ENCODE measurements at regions not wholly inside any gene's neighbourhood (a gene's known extent, or its start where the extent isn't known, plus 50 kb on each side); places are given as distances from the start of the nearest gene placed in this dataset.

DNA sequence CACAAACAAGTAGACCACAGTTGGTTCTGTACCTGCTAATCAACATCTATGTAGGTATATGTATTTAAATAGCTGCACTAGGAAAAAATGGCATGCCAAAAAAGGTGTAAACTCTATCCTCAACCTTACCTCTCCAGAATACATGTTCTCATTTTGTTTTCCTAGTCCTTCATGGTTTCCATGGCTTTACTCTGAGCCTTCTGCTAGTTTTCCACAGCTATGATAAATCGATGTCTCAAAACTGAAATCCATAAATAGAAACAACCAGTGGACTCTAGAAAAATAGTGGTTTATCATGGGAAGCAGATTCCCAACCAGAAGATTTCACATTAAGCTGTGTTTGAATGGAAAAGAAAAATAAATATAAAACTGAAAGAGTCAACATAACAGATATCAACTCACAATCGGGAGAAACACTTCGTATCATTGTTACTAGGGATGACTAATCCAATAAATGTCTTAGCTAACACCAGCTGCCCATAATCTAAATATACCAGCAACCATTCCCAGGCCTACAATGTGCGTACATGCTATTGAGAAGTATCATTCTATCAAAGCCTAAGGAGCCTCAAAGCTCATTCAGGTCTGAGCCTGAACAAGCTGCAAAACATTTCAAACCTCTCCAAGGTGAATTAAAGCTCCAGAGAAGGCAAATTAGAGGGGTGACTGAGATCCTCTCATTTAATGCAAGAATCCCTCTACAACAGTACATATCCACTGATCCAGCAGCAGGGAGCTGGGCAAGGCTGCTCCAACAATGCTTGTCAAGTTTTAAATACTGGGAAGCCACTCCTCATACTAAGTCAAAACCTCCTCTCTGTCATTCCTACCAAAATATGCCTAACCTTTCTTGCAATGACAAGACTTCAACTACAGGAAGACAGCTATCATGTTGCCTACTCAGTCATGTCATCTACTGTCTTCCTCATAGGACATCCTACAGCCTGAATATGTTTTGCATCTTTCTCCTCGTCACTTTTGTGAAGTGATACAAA is 90.2 kb downstream of the KCTD12 start:
- DNase-seq = peak; percentile 77

DNA sequence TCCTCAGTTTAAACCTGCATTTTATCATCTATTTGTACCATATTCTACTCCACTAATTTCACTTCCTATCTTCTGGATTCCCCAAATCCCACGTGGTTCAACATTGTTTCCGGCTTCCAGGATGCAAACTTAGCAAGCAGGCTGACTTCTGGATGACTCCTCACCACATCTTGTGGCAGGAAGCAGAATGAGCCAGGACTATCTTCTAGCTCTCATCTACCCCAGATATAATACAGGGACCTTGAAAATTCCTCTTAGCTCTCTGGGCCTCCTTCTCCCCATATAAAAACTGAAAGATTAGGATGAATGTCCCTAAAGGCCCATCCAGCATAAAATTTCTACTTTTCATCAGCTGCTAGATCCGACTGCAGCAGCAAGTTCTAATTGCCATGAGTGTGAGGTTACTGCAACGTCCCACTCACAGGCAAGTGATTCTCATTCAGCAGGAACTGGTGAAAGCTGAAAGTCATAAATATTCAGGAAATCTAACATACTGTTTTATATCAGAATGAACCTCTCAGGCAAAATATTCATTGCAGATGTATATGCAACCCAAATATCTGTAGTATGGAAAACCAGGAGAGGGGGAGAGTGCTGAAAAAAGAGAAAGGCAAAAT is 93.4 kb downstream of the KCTD12 start:
- no peak for DNase-seq

GRCh38 chr13:76790980-76791819 is 95.0 kb downstream of the KCTD12 start:
- peak; percentile 74 for DNase-seq

DNA sequence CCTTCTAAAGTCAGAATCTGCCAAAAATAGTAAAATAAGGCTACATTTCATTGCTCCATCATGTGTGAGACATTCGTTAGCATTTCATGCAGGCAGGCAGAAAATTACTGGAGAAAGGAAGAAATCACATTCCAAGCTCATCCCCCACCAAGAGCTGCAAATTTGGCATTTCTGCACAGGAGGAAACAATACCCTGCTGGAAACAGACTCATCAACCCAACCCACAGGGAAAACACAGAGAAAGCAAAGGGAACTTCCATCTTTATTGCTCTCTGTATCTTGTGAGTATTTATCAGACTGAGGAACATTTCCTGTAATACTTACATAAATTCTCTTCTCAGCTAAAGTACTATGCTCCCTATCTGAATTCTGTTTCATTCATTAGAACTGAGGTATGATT is 95.7 kb downstream of the KCTD12 start:
- no peak for DNase-seq

GRCh38 chr13:76783798-76784197 is 102.4 kb downstream of the KCTD12 start:
- DNase-seq = peak; percentile 20

- DNase-seq = no peak
Observed at GRCh38 chr13:76778853-76779252, 107.4 kb downstream of the KCTD12 start.

- DNase-seq = no peak
Observed at GRCh38 chr13:76777096-76777495, 109.1 kb downstream of the KCTD12 start.

GRCh38 chr13:76775088-76775740 is 111.0 kb downstream of the KCTD12 start:
- DNase-seq = no peak

- no peak for DNase-seq
Observed at GRCh38 chr13:76773448-76774094, 112.6 kb downstream of the KCTD12 start.

DNA sequence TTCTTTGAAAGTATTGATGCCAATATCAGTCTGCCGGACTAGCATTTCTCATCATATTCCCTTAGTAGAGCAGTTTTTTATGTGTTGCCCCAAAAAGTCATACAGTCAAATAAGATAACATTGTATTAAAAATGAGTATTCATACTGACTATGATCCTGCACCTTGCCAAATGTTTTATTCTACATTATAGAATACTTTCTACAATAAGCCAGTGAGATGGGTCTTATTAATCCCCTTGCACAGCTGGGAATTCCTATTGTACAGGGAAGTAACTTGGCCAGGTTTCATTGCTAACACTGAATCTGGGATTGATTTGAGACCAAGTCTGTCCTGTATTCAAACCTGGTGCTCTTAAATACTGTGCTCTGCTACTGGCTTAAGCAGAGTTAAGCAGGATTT is 114.0 kb downstream of the KCTD12 start:
- no peak for DNase-seq

- no peak for DNase-seq
Observed at GRCh38 chr13:76769271-76769791, 116.9 kb downstream of the KCTD12 start.

DNA sequence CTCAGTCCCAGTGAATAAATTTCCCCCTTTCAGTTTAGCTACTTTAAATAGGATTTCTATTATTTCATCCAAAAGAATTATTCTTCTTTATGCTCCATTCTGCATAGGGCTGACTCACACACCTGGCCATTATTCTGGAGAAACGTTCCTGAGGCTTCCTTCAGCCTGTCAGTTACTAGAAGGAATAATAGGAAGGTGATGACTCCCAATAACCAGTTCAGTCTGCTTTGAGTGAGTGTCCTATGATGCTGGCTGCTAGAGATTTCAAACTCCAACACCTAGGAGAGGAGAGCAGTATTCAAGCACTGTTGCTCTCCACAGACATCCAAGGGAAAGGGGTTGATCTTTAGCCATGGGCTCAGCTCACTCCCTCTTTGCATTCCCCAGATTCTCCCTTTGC is 117.8 kb downstream of the KCTD12 start:
- no peak for DNase-seq

GRCh38 chr13:76764916-76765315 is 121.3 kb downstream of the KCTD12 start:
- DNase-seq = no peak

GRCh38 chr13:76764429-76764828 is 121.8 kb downstream of the KCTD12 start:
- DNase-seq = peak; percentile 68

DNA sequence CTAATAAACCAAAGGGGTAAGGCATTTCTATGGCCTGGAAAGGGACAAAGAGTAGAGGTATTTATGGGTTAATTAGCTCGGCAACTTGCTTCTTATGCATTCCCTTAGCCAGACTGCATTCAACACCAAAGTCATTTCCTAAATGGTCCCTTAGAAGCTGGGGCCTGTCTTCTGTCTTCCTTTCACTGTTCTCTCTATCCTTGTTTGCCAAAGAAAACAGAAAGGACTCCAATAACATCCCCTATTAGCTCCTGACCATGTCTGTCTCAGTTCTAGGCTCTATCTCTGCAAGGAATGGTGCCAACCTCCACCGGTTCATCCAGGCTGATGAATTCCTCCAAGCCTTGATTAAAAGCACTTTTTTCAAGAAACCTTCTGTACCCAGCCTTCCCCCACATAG is 123.5 kb downstream of the KCTD12 start:
- no peak for DNase-seq

DNA sequence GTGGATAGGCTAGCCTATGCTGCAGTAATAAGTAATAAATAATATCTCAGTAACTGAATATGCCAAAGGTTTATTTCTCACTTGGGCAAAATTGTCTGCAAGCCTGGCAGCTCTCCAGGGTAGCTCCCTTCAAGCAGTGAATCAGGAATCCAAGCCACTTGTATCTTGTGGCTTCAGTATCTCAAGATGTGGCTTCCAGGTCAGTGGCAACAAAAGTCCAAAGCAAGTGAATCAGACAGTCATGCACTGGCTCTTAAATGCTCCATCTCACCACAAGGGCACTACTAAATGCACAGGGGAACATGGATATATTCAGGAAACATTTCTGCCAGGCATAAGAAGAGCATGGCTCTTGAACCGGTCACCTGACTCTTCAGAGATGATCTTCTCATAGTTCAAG is 126.3 kb downstream of the KCTD12 start:
- no peak for DNase-seq

DNA sequence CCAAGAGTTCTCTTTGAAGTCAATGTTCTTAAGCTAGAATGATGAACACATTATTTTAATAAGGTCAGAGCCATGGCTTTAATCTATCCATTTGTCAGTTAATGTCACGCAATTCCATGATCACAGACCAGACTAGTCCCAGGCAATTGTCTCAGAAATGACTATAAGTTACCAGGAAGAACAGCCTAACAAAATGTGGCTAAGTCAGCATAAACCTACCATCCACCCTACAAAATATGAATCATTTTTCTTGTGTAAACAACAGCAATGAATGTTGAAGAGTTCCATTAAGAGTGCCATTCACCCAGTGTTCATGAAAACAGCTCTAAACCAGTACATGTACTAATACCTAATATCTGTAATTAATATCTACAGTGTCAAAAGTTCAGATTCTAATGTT is 127.5 kb downstream of the KCTD12 start:
- DNase-seq = no peak

DNA sequence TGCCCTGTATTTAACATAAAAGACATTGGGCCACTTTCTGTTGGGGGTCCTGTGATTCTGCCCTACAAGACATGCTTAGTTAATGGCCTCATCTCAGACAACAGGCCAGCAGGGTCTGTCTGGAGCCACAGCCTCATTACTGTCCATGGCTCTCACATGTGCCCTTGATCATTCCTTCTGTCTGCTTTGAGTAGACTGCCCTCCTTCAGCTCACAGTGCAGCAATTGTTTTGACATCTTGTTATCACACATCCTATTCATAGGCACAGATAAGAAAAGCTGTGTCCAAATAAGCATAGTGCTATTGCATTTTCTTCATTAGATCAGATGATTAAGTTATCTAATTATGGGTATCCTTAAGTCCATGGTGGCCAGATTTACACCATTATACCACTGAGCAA is 127.9 kb downstream of the KCTD12 start:
- DNase-seq = no peak

GRCh38 chr13:76756451-76756850 is 129.8 kb downstream of the KCTD12 start:
- DNase-seq = no peak

GRCh38 chr13:76754414-76754813 is 131.8 kb downstream of the KCTD12 start:
- DNase-seq = no peak

GRCh38 chr13:76751278-76751677 is 134.9 kb downstream of the KCTD12 start:
- DNase-seq = no peak

DNA sequence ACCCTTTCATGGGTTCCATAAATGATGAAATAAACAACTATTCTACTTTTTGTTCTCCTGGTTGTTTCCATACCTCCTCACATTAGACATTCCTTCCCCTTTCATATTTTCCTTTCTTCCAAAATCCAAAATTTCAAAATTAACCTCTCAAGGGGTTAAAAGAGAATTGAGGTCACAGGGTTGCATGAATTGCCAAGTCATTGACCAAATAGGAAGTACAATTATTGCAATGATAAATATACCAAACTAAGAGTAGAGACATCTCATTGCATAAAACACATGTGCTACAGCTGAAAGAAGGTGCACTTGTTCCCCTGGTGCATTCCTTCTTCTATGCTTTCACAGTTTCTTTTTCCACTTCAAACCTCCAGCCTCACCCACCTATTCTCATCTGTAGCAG is 136.1 kb downstream of the KCTD12 start:
- no peak for DNase-seq

Measured in DMS153 (cell line).